ENCODE measurements at regions not wholly inside any gene's neighbourhood (a gene's known extent, or its start where the extent isn't known, plus 50 kb on each side); places are given as distances from the start of the nearest gene placed in this dataset.

GRCh38 chr6:170166511-170167122 lies 124.3 kb downstream of the DLL1 start:
- TF ChIP-seq, protein P1, sequence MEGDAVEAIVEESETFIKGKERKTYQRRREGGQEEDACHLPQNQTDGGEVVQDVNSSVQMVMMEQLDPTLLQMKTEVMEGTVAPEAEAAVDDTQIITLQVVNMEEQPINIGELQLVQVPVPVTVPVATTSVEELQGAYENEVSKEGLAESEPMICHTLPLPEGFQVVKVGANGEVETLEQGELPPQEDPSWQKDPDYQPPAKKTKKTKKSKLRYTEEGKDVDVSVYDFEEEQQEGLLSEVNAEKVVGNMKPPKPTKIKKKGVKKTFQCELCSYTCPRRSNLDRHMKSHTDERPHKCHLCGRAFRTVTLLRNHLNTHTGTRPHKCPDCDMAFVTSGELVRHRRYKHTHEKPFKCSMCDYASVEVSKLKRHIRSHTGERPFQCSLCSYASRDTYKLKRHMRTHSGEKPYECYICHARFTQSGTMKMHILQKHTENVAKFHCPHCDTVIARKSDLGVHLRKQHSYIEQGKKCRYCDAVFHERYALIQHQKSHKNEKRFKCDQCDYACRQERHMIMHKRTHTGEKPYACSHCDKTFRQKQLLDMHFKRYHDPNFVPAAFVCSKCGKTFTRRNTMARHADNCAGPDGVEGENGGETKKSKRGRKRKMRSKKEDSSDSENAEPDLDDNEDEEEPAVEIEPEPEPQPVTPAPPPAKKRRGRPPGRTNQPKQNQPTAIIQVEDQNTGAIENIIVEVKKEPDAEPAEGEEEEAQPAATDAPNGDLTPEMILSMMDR (IDR thresholded peaks at IDR 0.05): no peak
- TF ChIP-seq POLR2A (IDR thresholded peaks at IDR 0.05): no peak
